ENCODE measurements at regions not wholly inside any gene's neighbourhood (a gene's known extent, or its start where the extent isn't known, plus 50 kb on each side); places are given as distances from the start of the nearest gene placed in this dataset.

DNA sequence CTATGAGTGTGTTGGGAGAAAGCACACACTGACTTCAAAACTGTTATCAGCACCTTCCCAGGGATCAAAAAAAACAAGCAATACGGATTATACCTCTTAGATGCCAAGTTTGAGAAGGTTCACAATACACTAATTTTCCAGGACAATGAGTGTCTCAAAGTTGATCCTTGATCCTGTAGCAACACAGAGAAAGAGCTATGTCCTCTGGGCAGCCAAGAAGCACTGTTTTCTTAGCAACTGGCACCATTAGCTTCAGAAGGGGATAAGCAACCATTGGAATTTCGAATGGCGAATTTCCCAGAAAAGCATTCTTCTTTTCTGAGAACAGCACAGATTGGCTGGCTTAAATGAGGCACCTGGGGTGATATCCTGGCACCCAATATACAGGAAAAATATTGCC lies 270.3 kb upstream of the RORA start:
- TF ChIP-seq, protein P1, sequence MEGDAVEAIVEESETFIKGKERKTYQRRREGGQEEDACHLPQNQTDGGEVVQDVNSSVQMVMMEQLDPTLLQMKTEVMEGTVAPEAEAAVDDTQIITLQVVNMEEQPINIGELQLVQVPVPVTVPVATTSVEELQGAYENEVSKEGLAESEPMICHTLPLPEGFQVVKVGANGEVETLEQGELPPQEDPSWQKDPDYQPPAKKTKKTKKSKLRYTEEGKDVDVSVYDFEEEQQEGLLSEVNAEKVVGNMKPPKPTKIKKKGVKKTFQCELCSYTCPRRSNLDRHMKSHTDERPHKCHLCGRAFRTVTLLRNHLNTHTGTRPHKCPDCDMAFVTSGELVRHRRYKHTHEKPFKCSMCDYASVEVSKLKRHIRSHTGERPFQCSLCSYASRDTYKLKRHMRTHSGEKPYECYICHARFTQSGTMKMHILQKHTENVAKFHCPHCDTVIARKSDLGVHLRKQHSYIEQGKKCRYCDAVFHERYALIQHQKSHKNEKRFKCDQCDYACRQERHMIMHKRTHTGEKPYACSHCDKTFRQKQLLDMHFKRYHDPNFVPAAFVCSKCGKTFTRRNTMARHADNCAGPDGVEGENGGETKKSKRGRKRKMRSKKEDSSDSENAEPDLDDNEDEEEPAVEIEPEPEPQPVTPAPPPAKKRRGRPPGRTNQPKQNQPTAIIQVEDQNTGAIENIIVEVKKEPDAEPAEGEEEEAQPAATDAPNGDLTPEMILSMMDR (IDR thresholded peaks at IDR 0.05; ENCODE audit: insufficient read depth, low read length, poor library complexity, severe bottlenecking), result no peak
- H3K4me3 ChIP-seq (ENCODE audit: low read depth, low read length), result no peak overlapping the region
- H3K36me3 ChIP-seq (ENCODE audit: control insufficient read depth, insufficient read depth, low read length), result no peaks in the 10 kb centered on the region
- peaks cover 4% of the 10 kb centered on the region for H3K27me3 ChIP-seq (ENCODE audit: control insufficient read depth, insufficient read depth, low read length)
- DNase-seq (ENCODE audit: low read depth), result no peak

DNA sequence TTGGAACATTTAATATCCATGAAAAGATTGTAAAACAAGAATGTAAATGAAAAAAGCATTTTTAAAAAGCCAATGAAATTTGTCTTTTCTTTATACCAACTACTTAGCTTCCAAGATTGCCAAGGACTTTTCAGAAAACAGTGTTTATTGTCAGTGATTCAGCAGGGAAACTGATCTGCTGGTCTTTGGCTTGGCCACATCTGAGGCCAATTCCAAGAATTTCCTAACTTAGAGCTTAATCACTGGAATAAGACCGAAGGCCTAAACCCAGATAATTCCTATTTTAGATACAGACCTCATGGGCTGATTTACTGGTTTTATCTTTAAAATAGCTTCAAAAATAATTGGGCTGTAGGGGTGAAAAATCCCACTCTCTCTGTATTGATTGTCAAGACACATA lies 260.5 kb upstream of the RORA start:
- TF ChIP-seq, protein P1 (IDR thresholded peaks at IDR 0.05; ENCODE audit: insufficient read depth, low read length, poor library complexity, severe bottlenecking), result no peak
- no peak overlapping the region for H3K4me3 ChIP-seq (ENCODE audit: low read depth, low read length)
- no peak for DNase-seq (ENCODE audit: low read depth)
- no peaks in the 10 kb centered on the region for H3K36me3 ChIP-seq (ENCODE audit: control insufficient read depth, insufficient read depth, low read length)
- no peaks in the 10 kb centered on the region for H3K27me3 ChIP-seq (ENCODE audit: control insufficient read depth, insufficient read depth, low read length)

DNA sequence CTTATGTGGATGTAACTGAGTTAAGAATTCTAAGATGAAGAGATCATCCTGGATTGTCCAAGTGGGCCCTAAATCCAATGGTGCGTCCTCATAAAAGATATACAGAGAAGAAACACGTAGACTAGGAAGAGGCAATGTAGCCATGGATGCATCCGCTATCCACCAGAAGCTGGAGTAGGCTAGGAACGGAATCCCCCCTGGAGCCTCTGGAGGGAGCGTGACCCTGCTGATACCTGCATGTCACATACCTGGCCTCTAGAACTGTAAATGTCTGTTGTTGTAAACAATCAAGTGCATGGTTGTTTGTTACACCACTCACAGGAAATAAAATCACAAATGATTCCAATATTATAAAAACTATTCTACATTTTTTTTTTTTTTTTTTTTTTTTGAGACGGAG lies 254.5 kb upstream of the RORA start:
- TF ChIP-seq, protein P1 (IDR thresholded peaks at IDR 0.05; ENCODE audit: insufficient read depth, low read length, poor library complexity, severe bottlenecking), result no peak
- Histone ChIP-seq H3K36me3 (ENCODE audit: control insufficient read depth, insufficient read depth, low read length) (no peaks in the 10 kb centered on the region), H3K4me3 (ENCODE audit: low read depth, low read length) (no peak overlapping the region), H3K27me3 (ENCODE audit: control insufficient read depth, insufficient read depth, low read length) (no peaks in the 10 kb centered on the region)
- no peak for DNase-seq (ENCODE audit: low read depth)

DNA sequence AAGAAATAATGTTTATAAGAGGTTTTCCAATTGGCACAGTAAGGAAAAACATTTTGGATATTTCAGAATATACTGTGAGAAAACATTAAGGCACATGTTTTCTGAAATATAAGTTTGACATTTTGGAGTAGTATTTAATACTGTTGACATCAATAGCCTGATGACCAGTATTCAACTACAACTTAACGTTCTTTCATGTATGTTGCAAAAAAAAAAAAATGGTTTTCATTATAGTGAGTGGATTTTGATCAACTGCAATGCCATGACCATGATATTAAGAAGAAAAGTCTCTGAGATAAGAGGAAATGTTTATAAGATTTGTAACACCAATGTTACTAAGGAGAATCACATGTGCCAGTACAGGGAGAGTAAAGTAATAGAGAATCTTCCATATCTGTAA lies 252.8 kb upstream of the RORA start:
- TF ChIP-seq, protein P1 (IDR thresholded peaks at IDR 0.05; ENCODE audit: insufficient read depth, low read length, poor library complexity, severe bottlenecking), result no peak
- DNase-seq (ENCODE audit: low read depth), result no peak
- Histone ChIP-seq H3K27me3 (ENCODE audit: control insufficient read depth, insufficient read depth, low read length) (no peaks in the 10 kb centered on the region), H3K36me3 (ENCODE audit: control insufficient read depth, insufficient read depth, low read length) (no peaks in the 10 kb centered on the region), H3K4me3 (ENCODE audit: low read depth, low read length) (no peak overlapping the region)

DNA sequence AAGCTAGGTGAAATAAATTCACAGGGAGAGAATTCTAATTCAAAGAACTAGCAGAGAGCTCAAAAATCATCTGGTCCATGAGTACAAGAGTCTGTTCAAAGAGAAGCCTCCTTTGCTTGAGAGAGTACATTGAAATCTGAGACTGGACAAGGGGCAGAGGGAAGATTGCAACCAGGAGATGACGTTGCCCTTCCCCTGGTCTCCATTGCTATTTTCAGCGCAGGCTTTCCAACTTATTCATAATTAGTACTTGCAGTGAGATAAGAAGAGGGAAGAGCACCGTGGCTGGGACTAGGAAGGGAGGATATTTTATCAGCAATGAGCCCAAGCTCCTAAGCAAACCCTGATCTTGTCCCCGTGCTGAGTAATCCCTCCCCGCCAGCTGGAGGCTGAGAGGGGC lies 251.8 kb upstream of the RORA start:
- H3K36me3 ChIP-seq (ENCODE audit: control insufficient read depth, insufficient read depth, low read length), result no peaks in the 10 kb centered on the region
- no peaks in the 10 kb centered on the region for H3K27me3 ChIP-seq (ENCODE audit: control insufficient read depth, insufficient read depth, low read length)
- no peak overlapping the region for H3K4me3 ChIP-seq (ENCODE audit: low read depth, low read length)
- TF ChIP-seq, protein P1 (IDR thresholded peaks at IDR 0.05; ENCODE audit: insufficient read depth, low read length, poor library complexity, severe bottlenecking), result no peak
- DNase-seq (ENCODE audit: low read depth), result no peak

DNA sequence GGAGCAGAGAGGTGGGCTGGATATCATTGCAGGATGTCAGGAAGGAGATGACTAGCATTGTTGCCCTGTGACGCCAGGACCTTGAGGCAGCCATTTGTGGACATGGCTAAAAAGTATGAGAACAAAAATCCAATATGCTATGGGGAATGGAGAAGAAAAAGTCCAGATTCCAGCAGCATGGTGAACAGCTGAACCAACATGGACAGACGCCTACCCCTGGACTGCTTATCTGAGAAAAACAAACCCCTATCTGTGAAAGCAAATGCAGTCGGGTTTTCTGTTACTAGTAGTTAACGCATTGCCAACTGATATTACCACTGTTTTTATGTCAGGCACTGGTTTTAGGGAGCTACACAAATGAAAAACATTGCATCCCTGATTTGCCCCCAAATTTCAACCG lies 251.2 kb upstream of the RORA start:
- H3K4me3 ChIP-seq (ENCODE audit: low read depth, low read length), result no peak overlapping the region
- no peaks in the 10 kb centered on the region for H3K27me3 ChIP-seq (ENCODE audit: control insufficient read depth, insufficient read depth, low read length)
- DNase-seq (ENCODE audit: low read depth), result no peak
- H3K36me3 ChIP-seq (ENCODE audit: control insufficient read depth, insufficient read depth, low read length), result no peaks in the 10 kb centered on the region
- TF ChIP-seq, protein P1 (IDR thresholded peaks at IDR 0.05; ENCODE audit: insufficient read depth, low read length, poor library complexity, severe bottlenecking), result no peak

All from kidney epithelial cell (primary cell).